ENCODE measurements at regions not wholly inside any gene's neighbourhood (a gene's known extent, or its start where the extent isn't known, plus 50 kb on each side); places are given as distances from the start of the nearest gene placed in this dataset.

- H3K4me1 ChIP-seq (ENCODE audit: insufficient read depth, low read length) = peaks cover 8% of the 10 kb centered on the region
- no peak overlapping the region for H3K4me3 ChIP-seq (ENCODE audit: insufficient read depth, low read length)
- H3K79me2 ChIP-seq (ENCODE audit: insufficient read depth, low read length) = no peaks in the 10 kb centered on the region
- no peaks in the 10 kb centered on the region for H4K20me1 ChIP-seq (ENCODE audit: insufficient read depth, low read length)
- no peak overlapping the region for H3K27ac ChIP-seq (ENCODE audit: low read depth, low read length)
- TF ChIP-seq CTCF (IDR thresholded peaks at IDR 0.05; ENCODE audit: extremely low read depth, low read depth, low read length) = no peak
- H2AFZ ChIP-seq (ENCODE audit: low read length) = no peak overlapping the region
- no peaks in the 10 kb centered on the region for H3K27me3 ChIP-seq (ENCODE audit: insufficient read depth, low read length)
- DNase-seq (ENCODE audit: insufficient read length, low spot score, missing footprints) = no peak
- H3K36me3 ChIP-seq (ENCODE audit: insufficient read depth, low read length) = no peaks in the 10 kb centered on the region
- no peak overlapping the region for H3K4me2 ChIP-seq (ENCODE audit: insufficient read depth, low read length)
- no peaks in the 10 kb centered on the region for H3K9me3 ChIP-seq (ENCODE audit: low read depth, low read length)
These were observed 349.8 kb downstream of the LPIN1 start for GRCh38 chr2:12096051-12096787.

- H3K4me2 ChIP-seq (ENCODE audit: insufficient read depth, low read length) = no peak overlapping the region
- H3K27me3 ChIP-seq (ENCODE audit: insufficient read depth, low read length) = no peaks in the 10 kb centered on the region
- H3K36me3 ChIP-seq (ENCODE audit: insufficient read depth, low read length) = no peaks in the 10 kb centered on the region
- H3K79me2 ChIP-seq (ENCODE audit: insufficient read depth, low read length) = no peaks in the 10 kb centered on the region
- H3K4me1 ChIP-seq (ENCODE audit: insufficient read depth, low read length) = peaks cover under 1% of the 10 kb centered on the region
- TF ChIP-seq CTCF (IDR thresholded peaks at IDR 0.05; ENCODE audit: extremely low read depth, low read depth, low read length) = no peak
- no peak overlapping the region for H3K4me3 ChIP-seq (ENCODE audit: insufficient read depth, low read length)
- no peaks in the 10 kb centered on the region for H3K9me3 ChIP-seq (ENCODE audit: low read depth, low read length)
- no peak overlapping the region for H3K27ac ChIP-seq (ENCODE audit: low read depth, low read length)
- H2AFZ ChIP-seq (ENCODE audit: low read length) = no peak overlapping the region
- no peak for DNase-seq (ENCODE audit: insufficient read length, low spot score, missing footprints)
- no peaks in the 10 kb centered on the region for H4K20me1 ChIP-seq (ENCODE audit: insufficient read depth, low read length)
These were observed 350.5 kb downstream of the LPIN1 start for GRCh38 chr2:12096788-12097449.

- H3K9me3 ChIP-seq (ENCODE audit: low read depth, low read length) = no peaks in the 10 kb centered on the region
- no peak overlapping the region for H3K4me2 ChIP-seq (ENCODE audit: insufficient read depth, low read length)
- H3K4me3 ChIP-seq (ENCODE audit: insufficient read depth, low read length) = no peak overlapping the region
- H3K27ac ChIP-seq (ENCODE audit: low read depth, low read length) = no peak overlapping the region
- H2AFZ ChIP-seq (ENCODE audit: low read length) = no peak overlapping the region
- H3K27me3 ChIP-seq (ENCODE audit: insufficient read depth, low read length) = no peaks in the 10 kb centered on the region
- H3K79me2 ChIP-seq (ENCODE audit: insufficient read depth, low read length) = no peaks in the 10 kb centered on the region
- H3K4me1 ChIP-seq (ENCODE audit: insufficient read depth, low read length) = no peaks in the 10 kb centered on the region
- no peaks in the 10 kb centered on the region for H4K20me1 ChIP-seq (ENCODE audit: insufficient read depth, low read length)
- DNase-seq (ENCODE audit: insufficient read length, low spot score, missing footprints) = no peak
- no peak for TF ChIP-seq CTCF (IDR thresholded peaks at IDR 0.05; ENCODE audit: extremely low read depth, low read depth, low read length)
- H3K36me3 ChIP-seq (ENCODE audit: insufficient read depth, low read length) = no peaks in the 10 kb centered on the region
These were observed 351.4 kb downstream of the LPIN1 start for GRCh38 chr2:12097859-12098258.

GRCh38 chr2:12099374-12099773 is 352.9 kb downstream of the LPIN1 start:
- Histone ChIP-seq H4K20me1 (ENCODE audit: insufficient read depth, low read length) (no peaks in the 10 kb centered on the region), H2AFZ (ENCODE audit: low read length) (no peak overlapping the region), H3K4me2 (ENCODE audit: insufficient read depth, low read length) (no peak overlapping the region), H3K27me3 (ENCODE audit: insufficient read depth, low read length) (no peaks in the 10 kb centered on the region), H3K79me2 (ENCODE audit: insufficient read depth, low read length) (no peaks in the 10 kb centered on the region), H3K4me1 (ENCODE audit: insufficient read depth, low read length) (no peaks in the 10 kb centered on the region), H3K4me3 (ENCODE audit: insufficient read depth, low read length) (no peak overlapping the region), H3K27ac (ENCODE audit: low read depth, low read length) (no peak overlapping the region), H3K36me3 (ENCODE audit: insufficient read depth, low read length) (no peaks in the 10 kb centered on the region), H3K9me3 (ENCODE audit: low read depth, low read length) (no peaks in the 10 kb centered on the region)
- DNase-seq (ENCODE audit: insufficient read length, low spot score, missing footprints) = no peak
- TF ChIP-seq CTCF (IDR thresholded peaks at IDR 0.05; ENCODE audit: extremely low read depth, low read depth, low read length) = no peak
